Endothelial cell of umbilical vein (primary cell): ENCODE measurements at regions not wholly inside any gene's neighbourhood (a gene's known extent, or its start where the extent isn't known, plus 50 kb on each side); places are given as distances from the start of the nearest gene placed in this dataset.

Experiments used
- BruUV-seq: library from RNA; stranded (reverse); fragments of 400-500 nt; replicated peaks from 2 replicates; lab custom pipeline; 2021; lab: Mats Ljungman, UMichigan
- CTCF ChIA-PET: fragments of 300-600, 350-600 bp; sonication (Branson Sonifier 250); formaldehyde crosslinking; loops from one replicate; lab custom pipeline; 2021; ENCODE audit warnings: antibody characterized with exemption, inconsistent platforms; lab: Charles Lee
- POLR2A ChIA-PET: fragments of 300-600, 350-600 bp; sonication (Branson Sonifier 250); formaldehyde crosslinking; loops from one replicate; lab custom pipeline; 2021; ENCODE audit warnings: antibody characterized with exemption, inconsistent platforms; lab: Charles Lee
- DNase-seq: peaks from one replicate; pipeline ENCODE4 v3.0.0-alpha.2; 2011; ENCODE audit warnings: low read depth, low spot score
- FAIRE-seq: peaks from 2 replicates; lab custom pipeline; 2011; peaks lifted over from hg19 to GRCh38; lab: Jason Lieb, UNC
- H2AFZ ChIP-seq: 2 replicates; pipeline ENCODE4 v1.6.0; 2012; ENCODE audit warnings: low read depth, low read length, control low read depth, inconsistent platforms
- H3K27ac ChIP-seq: 2 replicates; pipeline ENCODE4 v1.5.1; 2011; ENCODE audit warnings: low read depth, mild to moderate bottlenecking, control low read depth, low read length, moderate library complexity; ENCODE audit not compliant: insufficient read depth
- H3K27me3 ChIP-seq, 2 experiments: 2 replicates each; pipeline versions ENCODE4 v1.6.0 to v1.6.1; 2011; ENCODE audit warnings: low read length in 2 of 2, mixed read lengths in 1 of 2; ENCODE audit not compliant: control insufficient read depth in 2 of 2, insufficient read depth in 2 of 2
- H3K36me3 ChIP-seq, 2 experiments: 2 replicates in 1 of 2; 3 replicates in 1 of 2; pipeline ENCODE4 v1.5.1; 2011; ENCODE audit warnings: low read length in 2 of 2, mild to moderate bottlenecking in 1 of 2, moderate library complexity in 1 of 2; ENCODE audit not compliant: control insufficient read depth in 2 of 2, insufficient read depth in 2 of 2; ENCODE audit errors: extremely low read depth in 1 of 2
- H3K4me1 ChIP-seq: 3 replicates; pipeline ENCODE4 v1.5.1; 2011; ENCODE audit warnings: mild to moderate bottlenecking, low read length; ENCODE audit not compliant: control insufficient read depth, insufficient read depth; ENCODE audit errors: extremely low read depth
- H3K4me2 ChIP-seq: 2 replicates; pipeline ENCODE4 v1.6.1; 2011; ENCODE audit warnings: low read length, control low read depth, mixed read lengths; ENCODE audit not compliant: insufficient read depth
- H3K4me3 ChIP-seq, 3 experiments: fragments of 200-600 bp in 1 of 3; sonication (generic), shearing (Covaris generic) in 1 of 3; replicated peaks in 1 of 3; 2 replicates each; pipeline ENCODE4 v1.5.1; 2011 to 2016; ENCODE audit warnings: control low read depth in 3 of 3, low read length in 3 of 3, mild to moderate bottlenecking in 2 of 3, inconsistent platforms in 1 of 3, low read depth in 1 of 3, moderate library complexity in 1 of 3; ENCODE audit not compliant: insufficient read depth in 1 of 3
- H3K79me2 ChIP-seq: 2 replicates; pipeline ENCODE4 v1.6.0; 2012; ENCODE audit warnings: low read length, inconsistent platforms; ENCODE audit not compliant: control insufficient read depth, insufficient read depth
- H3K9ac ChIP-seq: replicated peaks from 2 replicates; pipeline ENCODE3; 2011; ENCODE audit warnings: low read length, control low read depth; ENCODE audit not compliant: insufficient read depth; ENCODE audit errors: extremely low read depth
- H3K9me1 ChIP-seq: replicated peaks from 3 replicates; pipeline ENCODE4 v1.6.0; 2011; ENCODE audit warnings: mild to moderate bottlenecking, low read length; ENCODE audit not compliant: control insufficient read depth, insufficient read depth; ENCODE audit errors: extremely low read depth
- H3K9me3 ChIP-seq: replicated peaks from 2 replicates; pipeline ENCODE4 v1.5.1; 2012; ENCODE audit warnings: low read length, inconsistent platforms; ENCODE audit not compliant: control insufficient read depth, insufficient read depth
- H4K20me1 ChIP-seq: replicated peaks from 2 replicates; pipeline ENCODE3; 2011; ENCODE audit warnings: mild to moderate bottlenecking, low read length; ENCODE audit not compliant: control insufficient read depth, insufficient read depth; ENCODE audit errors: extremely low read depth
- CTCF ChIP-seq, 2 donors: IDR thresholded peaks; 1 replicate in 1 of 2; 2 replicates in 1 of 2; pipeline ENCODE4 v1.5.1; 2011; ENCODE audit warnings: low read length in 2 of 2, mild to moderate bottlenecking in 2 of 2, moderate library complexity in 2 of 2, control low read depth in 1 of 2, inconsistent platforms in 1 of 2, low read depth in 1 of 2; ENCODE audit not compliant: insufficient read depth in 1 of 2; ENCODE audit errors: extremely low read depth in 1 of 2
- EZH2 ChIP-seq: IDR thresholded peaks from 2 replicates; pipeline ENCODE4 v1.6.1; 2012; ENCODE audit warnings: borderline replicate concordance, low read depth, mild to moderate bottlenecking, moderate library complexity, low read length, inconsistent platforms; ENCODE audit not compliant: severe bottlenecking
- FOS ChIP-seq: IDR thresholded peaks from 2 replicates; pipeline ENCODE4 v1.6.1; 2011; ENCODE audit warnings: mild to moderate bottlenecking, low read length, moderate library complexity, borderline replicate concordance; ENCODE audit not compliant: insufficient read depth
- GATA2 ChIP-seq: IDR thresholded peaks from 2 replicates; pipeline ENCODE4 v1.7.0; 2011; ENCODE audit warnings: low read depth, mild to moderate bottlenecking, moderate library complexity, mixed read lengths, low read length; ENCODE audit not compliant: insufficient read length, insufficient read depth
- JUN ChIP-seq: IDR thresholded peaks from 2 replicates; pipeline ENCODE4 v1.6.1; 2011; ENCODE audit warnings: borderline replicate concordance, low read depth; ENCODE audit not compliant: insufficient read length, insufficient read depth
- MYC ChIP-seq: IDR thresholded peaks from one replicate; pipeline ENCODE4 v1.6.1; 2011; ENCODE audit warnings: mild to moderate bottlenecking, low read depth, low read length
- POLR2A ChIP-seq: IDR thresholded peaks from 2 replicates; pipeline ENCODE4 v1.6.1; 2012; ENCODE audit warnings: low read depth, mild to moderate bottlenecking, control low read depth, low read length
- POLR2AphosphoS5 ChIP-seq: IDR thresholded peaks from 2 replicates; pipeline ENCODE4 v1.6.1; 2012; ENCODE audit warnings: low read depth, mild to moderate bottlenecking, control low read depth, low read length, moderate library complexity; ENCODE audit not compliant: insufficient read depth
- dilution Hi-C: fragments of 300-500 bp; cut with MboI; formaldehyde crosslinking; loops from one replicate; pipeline ENCODE4 v1.15.0; 2019; ENCODE audit warnings: low sequenced_read_pairs; ENCODE audit not compliant: extremely low pct_ligation_motif_present
- intact Hi-C: fragments of 100-400 bp; cut with micrococcal nuclease; formaldehyde crosslinking; loops from one replicate; pipeline ENCODE4 v1.10.0; 2022
- TF ChIP-seq, protein P1 (sequence below): IDR thresholded peaks from 2 replicates; pipeline ENCODE4 v1.6.1; 2011; ENCODE audit not compliant: insufficient read depth, insufficient read length

- Histone ChIP-seq H4K20me1 (no peaks in the 10 kb centered on the region), H3K4me2 (no peak overlapping the region), H3K36me3 (no peaks in the 10 kb centered on the region), H3K27ac (no peak overlapping the region), H3K9me3 (peaks cover 5% of the 10 kb centered on the region), H3K79me2 (no peaks in the 10 kb centered on the region), H3K4me1 (no peaks in the 10 kb centered on the region), H3K9ac (no peak overlapping the region), H3K9me1 (no peaks in the 10 kb centered on the region), H3K4me3 (no peak overlapping the region), H2AFZ (no peak overlapping the region), H3K27me3 (no peaks in the 10 kb centered on the region)
- BruUV-seq = no TSS peak
- DNase-seq (no peak), FAIRE-seq (no peak)
- TF ChIP-seq EZH2 (no peak), JUN (no peak), CTCF (IDR thresholded peaks at IDR 0.05; ENCODE audit: extremely low read depth in 1 of 2, insufficient read depth in 1 of 2, low read depth in 1 of 2, low read length in 2 of 2) (no peak)
- TF ChIP-seq, protein P1, sequence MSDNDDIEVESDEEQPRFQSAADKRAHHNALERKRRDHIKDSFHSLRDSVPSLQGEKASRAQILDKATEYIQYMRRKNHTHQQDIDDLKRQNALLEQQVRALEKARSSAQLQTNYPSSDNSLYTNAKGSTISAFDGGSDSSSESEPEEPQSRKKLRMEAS = no peak
- dilution Hi-C loops (no loop called here), intact Hi-C loops (no loop called here)
- ChIA-PET POLR2A (no interaction called here), CTCF (no interaction called here)
Measured at GRCh38 chr14:39957987-39958386, 525.8 kb upstream of the FBXO33 start.

DNA sequence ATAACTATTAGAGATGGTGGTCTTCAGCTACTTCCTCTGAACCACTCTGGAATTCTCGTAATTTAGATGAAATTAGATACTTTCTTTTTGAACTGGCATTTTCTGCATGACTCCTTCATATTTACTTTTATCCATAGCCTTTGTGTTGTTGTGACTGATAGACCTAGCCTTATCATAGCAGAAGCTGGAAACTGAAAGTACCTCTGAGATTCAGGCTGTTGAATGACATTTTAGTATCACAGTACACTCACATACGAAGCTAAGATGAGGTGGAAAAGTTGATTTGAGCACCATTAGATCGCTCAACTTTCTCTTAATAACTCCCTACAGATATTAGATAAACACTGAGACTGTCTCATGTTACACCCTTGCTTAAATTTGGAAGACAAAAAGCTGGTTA, 525.1 kb upstream of the FBXO33 start:
- CTCF ChIA-PET = no interaction called here
- TF ChIP-seq MYC (no peak), POLR2AphosphoS5 (no peak), POLR2A (no peak), JUN (no peak), GATA2 (no peak), FOS (no peak), EZH2 (no peak), CTCF (IDR thresholded peaks at IDR 0.05; ENCODE audit: extremely low read depth in 1 of 2, insufficient read depth in 1 of 2, low read depth in 1 of 2, low read length in 2 of 2) (no peak)
- TF ChIP-seq, protein P1 = no peak
- Histone ChIP-seq H3K4me3 (no peak overlapping the region), H3K9me1 (no peaks in the 10 kb centered on the region), H3K27me3 (no peaks in the 10 kb centered on the region), H3K79me2 (no peaks in the 10 kb centered on the region), H3K4me1 (no peaks in the 10 kb centered on the region), H3K36me3 (no peaks in the 10 kb centered on the region), H3K9me3 (peaks cover 5% of the 10 kb centered on the region), H3K9ac (no peak overlapping the region), H2AFZ (no peak overlapping the region), H4K20me1 (no peaks in the 10 kb centered on the region), H3K4me2 (no peak overlapping the region), H3K27ac (no peak overlapping the region)
- intact Hi-C loops (no loop called here), dilution Hi-C loops (no loop called here)
- BruUV-seq = no TSS peak
- no peak for DNase-seq
- FAIRE-seq = no peak
- POLR2A ChIA-PET = no interaction called here
